ENCODE measurements at regions not wholly inside any gene's neighbourhood (a gene's known extent, or its start where the extent isn't known, plus 50 kb on each side); places are given as distances from the start of the nearest gene placed in this dataset.

DNA sequence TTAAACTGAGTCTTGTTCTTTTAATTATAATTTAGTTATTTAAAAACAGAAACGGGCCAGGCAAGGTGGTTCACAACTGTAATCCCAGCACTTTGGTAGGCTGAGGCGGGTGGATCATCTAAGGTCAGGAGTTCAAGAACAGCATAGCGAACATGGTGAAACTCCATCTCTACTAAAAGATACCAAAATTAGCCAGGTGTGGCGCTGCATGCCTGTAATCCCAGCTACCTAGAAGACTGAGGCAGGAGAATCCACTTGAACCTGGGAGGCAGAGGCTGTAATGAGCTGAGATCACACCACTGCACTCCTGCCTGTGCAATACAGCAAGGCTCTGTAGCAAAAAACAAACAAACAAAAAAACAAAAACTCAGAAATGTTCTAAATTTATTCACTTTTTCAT is 852.9 kb downstream of the TECRL start:
- no peaks in the 10 kb centered on the region for H3K27me3 Mint-ChIP-seq (ENCODE audit: low read depth)
- H3K4me3 Mint-ChIP-seq, result no peak overlapping the region
- no peak overlapping the region for H3K27ac Mint-ChIP-seq
- H3K9me3 Mint-ChIP-seq, result peaks cover 4 to 13% of the 10 kb centered on the region in 2 donors
- no peak for DNase-seq
- H3K4me1 Mint-ChIP-seq (ENCODE audit: low read depth), result no peaks in the 10 kb centered on the region
- no peak for ATAC-seq (replicated peaks in 1 of 2)
- H3K36me3 Mint-ChIP-seq (ENCODE audit: insufficient read depth in 2 of 2), result no peaks in the 10 kb centered on the region

- no peak overlapping the region for H3K4me3 Mint-ChIP-seq
- ATAC-seq (replicated peaks in 1 of 2) (no peak), DNase-seq (no peak)
- H3K4me1 Mint-ChIP-seq (ENCODE audit: low read depth), result no peaks in the 10 kb centered on the region
- H3K27me3 Mint-ChIP-seq (ENCODE audit: low read depth), result no peaks in the 10 kb centered on the region
- H3K9me3 Mint-ChIP-seq, result peaks cover 2 to 6% of the 10 kb centered on the region in 2 donors
- no peaks in the 10 kb centered on the region for H3K36me3 Mint-ChIP-seq (ENCODE audit: insufficient read depth in 2 of 2)
- H3K27ac Mint-ChIP-seq, result no peak overlapping the region
Measured at GRCh38 chr4:63553123-63553522, 856.1 kb downstream of the TECRL start.

GRCh38 chr4:63541828-63542227 is 867.4 kb downstream of the TECRL start:
- no peak overlapping the region for H3K27ac Mint-ChIP-seq
- H3K4me1 Mint-ChIP-seq (ENCODE audit: low read depth), result no peaks in the 10 kb centered on the region
- no peaks in the 10 kb centered on the region for H3K27me3 Mint-ChIP-seq (ENCODE audit: low read depth)
- DNase-seq (no peak), ATAC-seq (replicated peaks in 1 of 2) (no peak)
- H3K9me3 Mint-ChIP-seq, result peaks cover 8 to 9% of the 10 kb centered on the region in 2 donors
- peaks cover 0 to 3% of the 10 kb centered on the region in 2 donors for H3K36me3 Mint-ChIP-seq (ENCODE audit: insufficient read depth in 2 of 2)
- H3K4me3 Mint-ChIP-seq, result no peak overlapping the region

- no peaks in the 10 kb centered on the region for H3K4me1 Mint-ChIP-seq (ENCODE audit: low read depth)
- no peaks in the 10 kb centered on the region for H3K27me3 Mint-ChIP-seq (ENCODE audit: low read depth)
- H3K9me3 Mint-ChIP-seq, result peaks cover 0 to 8% of the 10 kb centered on the region in 2 donors
- no peak overlapping the region for H3K27ac Mint-ChIP-seq
- no peak for ATAC-seq (replicated peaks in 1 of 2)
- peaks cover 0 to 1% of the 10 kb centered on the region in 2 donors for H3K36me3 Mint-ChIP-seq (ENCODE audit: insufficient read depth in 2 of 2)
- no peak overlapping the region for H3K4me3 Mint-ChIP-seq
- DNase-seq, result no peak
Measured at GRCh38 chr4:63529581-63530337, 879.5 kb downstream of the TECRL start.

DNA sequence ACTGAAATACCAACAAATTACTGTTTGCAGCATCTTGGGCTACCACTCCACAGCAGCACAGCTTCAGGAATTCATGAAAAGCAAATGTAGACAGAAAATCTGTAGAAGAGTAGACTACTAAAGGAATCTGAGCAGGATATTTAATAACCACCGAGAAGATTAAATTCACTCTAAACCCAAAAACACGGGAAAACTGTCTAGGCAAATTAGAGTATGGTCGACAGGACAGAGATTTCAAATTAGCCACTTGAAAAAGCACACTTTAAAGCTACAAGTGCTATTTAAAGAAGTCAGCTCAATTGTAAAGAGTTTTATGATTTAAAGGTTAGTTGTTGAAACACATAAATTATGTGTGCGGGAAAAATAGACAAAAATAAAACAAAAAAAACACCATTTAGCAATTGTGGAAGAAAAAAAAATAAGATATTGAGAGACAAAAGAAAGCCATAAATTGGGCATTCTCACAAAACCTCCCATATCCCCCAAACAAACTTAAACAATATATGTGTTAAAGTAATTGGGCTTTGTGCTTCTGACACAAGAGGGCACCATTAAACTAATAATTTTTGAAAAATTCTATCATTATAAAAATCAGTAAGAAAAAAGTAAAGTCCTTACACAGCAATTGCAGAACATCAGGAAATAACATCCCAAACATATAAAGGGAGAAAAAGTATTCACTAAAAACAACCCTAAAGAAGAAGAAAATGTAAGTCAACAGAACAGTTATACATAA is 880.8 kb downstream of the TECRL start:
- H3K36me3 Mint-ChIP-seq (ENCODE audit: insufficient read depth in 2 of 2), result no peaks in the 10 kb centered on the region
- no peak overlapping the region for H3K4me3 Mint-ChIP-seq
- H3K4me1 Mint-ChIP-seq (ENCODE audit: low read depth), result no peaks in the 10 kb centered on the region
- H3K27ac Mint-ChIP-seq, result no peak overlapping the region
- H3K27me3 Mint-ChIP-seq (ENCODE audit: low read depth), result no peaks in the 10 kb centered on the region
- no peak for ATAC-seq (replicated peaks in 1 of 2)
- peaks cover 0 to 8% of the 10 kb centered on the region in 2 donors for H3K9me3 Mint-ChIP-seq
- no peak for DNase-seq

- H3K27me3 Mint-ChIP-seq (ENCODE audit: low read depth), result no peaks in the 10 kb centered on the region
- H3K9me3 Mint-ChIP-seq, result peaks cover 0 to 8% of the 10 kb centered on the region in 2 donors
- H3K4me1 Mint-ChIP-seq (ENCODE audit: low read depth), result no peaks in the 10 kb centered on the region
- ATAC-seq (replicated peaks in 1 of 2) (no peak), DNase-seq (no peak)
- no peaks in the 10 kb centered on the region for H3K36me3 Mint-ChIP-seq (ENCODE audit: insufficient read depth in 2 of 2)
- no peak overlapping the region for H3K27ac Mint-ChIP-seq
- H3K4me3 Mint-ChIP-seq, result no peak overlapping the region
Measured at GRCh38 chr4:63526251-63526650, 883.0 kb downstream of the TECRL start.

DNA sequence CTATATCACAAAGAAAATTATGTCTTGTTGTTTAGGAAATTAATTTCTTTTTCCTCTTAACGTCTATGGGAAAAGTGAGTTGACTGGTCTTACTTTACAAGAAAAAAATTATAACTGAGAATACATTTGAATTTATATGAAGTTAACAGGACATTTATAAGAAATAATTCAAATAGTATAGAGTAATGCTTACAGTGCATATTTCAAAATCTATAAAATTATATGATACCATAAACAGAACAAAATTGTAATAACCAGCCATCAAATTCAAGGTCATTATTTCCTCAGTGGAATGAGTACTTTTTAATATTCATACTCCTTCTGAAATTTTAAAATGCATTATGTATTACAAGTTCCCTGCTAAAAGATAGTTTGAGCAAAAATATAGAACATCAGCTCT is 884.5 kb downstream of the TECRL start:
- ATAC-seq (replicated peaks in 1 of 2) (no peak), DNase-seq (no peak)
- Mint-ChIP-seq H3K4me1 (ENCODE audit: low read depth) (no peaks in the 10 kb centered on the region), H3K27ac (no peak overlapping the region), H3K27me3 (ENCODE audit: low read depth) (no peaks in the 10 kb centered on the region), H3K9me3 (peaks cover 0 to 7% of the 10 kb centered on the region in 2 donors), H3K4me3 (no peak overlapping the region), H3K36me3 (ENCODE audit: insufficient read depth in 2 of 2) (no peaks in the 10 kb centered on the region)

DNA sequence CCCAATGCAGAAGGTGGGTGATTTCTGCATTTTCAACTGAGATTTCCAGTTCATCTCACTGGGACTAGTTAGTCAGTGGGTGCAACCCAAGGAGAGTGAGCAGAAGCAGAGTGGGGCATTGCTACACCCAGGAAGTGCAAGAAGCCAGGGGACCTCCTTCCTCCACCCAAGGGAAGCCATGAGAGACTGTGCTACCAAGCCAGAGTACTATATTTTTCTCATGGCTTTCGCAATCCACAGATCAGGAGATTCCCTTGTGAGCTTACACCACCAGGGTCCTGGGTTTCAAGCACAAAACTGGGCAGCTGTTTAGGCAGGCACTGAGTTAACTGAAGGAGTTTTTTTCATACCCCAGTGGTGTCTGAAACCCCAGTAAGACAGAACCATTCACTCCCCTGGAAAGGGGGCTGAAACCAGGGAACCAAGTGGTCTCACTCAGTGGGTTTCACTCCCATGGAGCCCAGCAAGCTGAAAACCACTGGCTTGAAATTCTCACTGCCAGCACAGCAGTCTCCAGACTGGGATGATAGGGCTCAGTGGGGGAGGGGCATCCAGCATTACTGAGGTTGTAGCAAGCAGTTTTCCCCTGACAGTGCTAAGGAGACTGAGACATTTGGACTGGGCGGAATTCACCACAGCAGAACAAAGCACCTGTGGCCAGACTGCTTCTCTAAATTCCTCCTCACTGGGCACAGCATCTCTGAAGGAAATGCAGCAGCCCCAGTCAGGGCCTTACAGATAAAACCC is 903.4 kb downstream of the TECRL start:
- H3K27me3 Mint-ChIP-seq (ENCODE audit: low read depth), result no peaks in the 10 kb centered on the region
- H3K4me1 Mint-ChIP-seq (ENCODE audit: low read depth), result no peaks in the 10 kb centered on the region
- DNase-seq (no peak), ATAC-seq (replicated peaks in 1 of 2) (no peak)
- peaks cover 15 to 18% of the 10 kb centered on the region in 2 donors for H3K9me3 Mint-ChIP-seq
- H3K27ac Mint-ChIP-seq, result no peak overlapping the region
- H3K4me3 Mint-ChIP-seq, result no peak overlapping the region
- H3K36me3 Mint-ChIP-seq (ENCODE audit: insufficient read depth in 2 of 2), result peaks cover 0 to 1% of the 10 kb centered on the region in 2 donors

DNA sequence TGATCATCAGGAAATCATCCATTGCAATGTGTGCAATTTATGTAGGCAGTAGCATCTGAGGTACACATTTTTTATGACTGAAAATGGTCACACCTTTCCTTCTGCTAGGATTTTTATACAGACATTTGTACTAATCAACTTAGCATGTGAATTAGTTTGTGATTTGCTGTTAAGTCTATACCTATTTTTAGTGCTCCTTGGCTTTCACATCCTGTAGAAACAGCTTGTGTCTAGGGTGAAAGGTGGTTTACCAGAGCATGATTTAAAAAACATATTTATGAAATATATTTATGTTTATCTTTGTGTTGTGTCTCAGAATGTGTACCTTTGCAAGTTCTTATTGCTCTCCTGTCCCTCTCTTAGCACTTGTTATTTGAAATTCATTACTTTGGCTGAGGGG is 916.0 kb downstream of the TECRL start:
- Mint-ChIP-seq H3K27ac (no peak overlapping the region), H3K27me3 (ENCODE audit: low read depth) (no peaks in the 10 kb centered on the region)

DNA sequence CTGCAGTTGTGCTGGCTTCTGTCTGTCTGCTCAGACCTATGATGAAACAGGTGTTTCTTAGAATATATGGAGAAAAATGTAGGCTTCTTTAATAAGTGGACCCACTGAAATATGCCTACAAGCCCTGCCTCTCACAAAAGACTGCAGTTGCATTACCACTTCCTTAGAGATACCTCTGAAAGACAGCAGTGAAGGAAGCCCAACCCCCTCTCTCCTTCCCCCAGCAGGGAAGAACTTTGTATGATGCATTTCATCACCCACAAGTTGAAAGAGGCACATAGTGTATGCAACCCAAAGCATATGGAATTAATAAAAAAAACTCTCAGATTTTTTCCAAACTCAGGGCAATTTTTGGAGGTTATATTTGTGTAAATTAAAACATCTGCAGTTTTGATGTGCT is 916.7 kb downstream of the TECRL start:
- H3K4me1 Mint-ChIP-seq (ENCODE audit: low read depth), result no peaks in the 10 kb centered on the region
- H3K36me3 Mint-ChIP-seq (ENCODE audit: insufficient read depth in 2 of 2), result peaks cover 0 to 2% of the 10 kb centered on the region in 2 donors
- no peak overlapping the region for H3K4me3 Mint-ChIP-seq
- DNase-seq, result no peak
- no peak overlapping the region for H3K27ac Mint-ChIP-seq
- peaks cover 2 to 10% of the 10 kb centered on the region in 2 donors for H3K9me3 Mint-ChIP-seq
- ATAC-seq (replicated peaks in 1 of 2), result no peak
- H3K27me3 Mint-ChIP-seq (ENCODE audit: low read depth), result no peaks in the 10 kb centered on the region

More for the DNA sequence above, 916.0 kb downstream of the TECRL start:
- Mint-ChIP-seq H3K9me3 (peaks cover 2 to 14% of the 10 kb centered on the region in 2 donors), H3K36me3 (ENCODE audit: insufficient read depth in 2 of 2) (peaks cover 0 to 2% of the 10 kb centered on the region in 2 donors), H3K4me3 (no peak overlapping the region), H3K4me1 (ENCODE audit: low read depth) (no peaks in the 10 kb centered on the region)
- DNase-seq (no peak), ATAC-seq (replicated peaks in 1 of 2) (no peak)

- no peaks in the 10 kb centered on the region for H3K4me1 Mint-ChIP-seq (ENCODE audit: low read depth)
- no peak overlapping the region for H3K4me3 Mint-ChIP-seq
- H3K27ac Mint-ChIP-seq, result no peak overlapping the region
- DNase-seq (no peak), ATAC-seq (replicated peaks in 1 of 2) (no peak)
- peaks cover 0 to 3% of the 10 kb centered on the region in 2 donors for H3K36me3 Mint-ChIP-seq (ENCODE audit: insufficient read depth in 2 of 2)
- no peaks in the 10 kb centered on the region for H3K27me3 Mint-ChIP-seq (ENCODE audit: low read depth)
- H3K9me3 Mint-ChIP-seq, result peaks cover 13 to 16% of the 10 kb centered on the region in 2 donors
Measured at GRCh38 chr4:63464393-63464792, 944.9 kb downstream of the TECRL start.

- Mint-ChIP-seq H3K4me3 (no peak overlapping the region), H3K27ac (no peak overlapping the region), H3K27me3 (ENCODE audit: low read depth) (no peaks in the 10 kb centered on the region), H3K4me1 (ENCODE audit: low read depth) (no peaks in the 10 kb centered on the region), H3K9me3 (peaks cover 13% of the 10 kb centered on the region in 2 donors), H3K36me3 (ENCODE audit: insufficient read depth in 2 of 2) (peaks cover 0 to 3% of the 10 kb centered on the region in 2 donors)
- no peak for DNase-seq
- no peak for ATAC-seq (replicated peaks in 1 of 2)
Measured at GRCh38 chr4:63460075-63460474, 949.2 kb downstream of the TECRL start.

DNA sequence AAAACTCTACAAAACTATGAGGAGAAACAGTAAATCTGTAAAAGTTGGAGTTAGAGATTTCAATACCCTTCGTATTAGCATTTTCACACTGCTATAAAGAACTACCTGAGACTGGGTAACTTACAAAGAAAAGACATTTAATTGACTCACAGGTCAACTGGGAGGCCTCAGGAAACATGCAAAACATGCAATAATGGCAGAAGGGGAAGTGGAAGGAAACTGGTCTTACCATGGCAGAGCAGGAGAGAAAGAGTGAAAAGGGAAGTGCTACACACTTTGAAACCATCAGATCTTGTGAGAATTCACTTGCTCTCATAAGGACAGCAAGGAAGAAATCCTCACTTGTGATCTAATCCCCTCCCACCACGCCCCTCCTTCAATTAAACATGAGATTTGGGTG is 949.9 kb downstream of the TECRL start:
- no peak overlapping the region for H3K4me3 Mint-ChIP-seq
- H3K27ac Mint-ChIP-seq, result no peak overlapping the region
- no peak for ATAC-seq (replicated peaks in 1 of 2)
- H3K36me3 Mint-ChIP-seq (ENCODE audit: insufficient read depth in 2 of 2), result peaks cover 0 to 3% of the 10 kb centered on the region in 2 donors
- H3K9me3 Mint-ChIP-seq, result peaks cover 10 to 13% of the 10 kb centered on the region in 2 donors
- no peaks in the 10 kb centered on the region for H3K27me3 Mint-ChIP-seq (ENCODE audit: low read depth)
- no peak for DNase-seq
- no peaks in the 10 kb centered on the region for H3K4me1 Mint-ChIP-seq (ENCODE audit: low read depth)

Measured in activated T-cell treated with anti-CD3 and anti-CD28 coated beads, Interleukin-2, amount 50 U/mL, for 72 hours (primary cell).